Inflammatory macrophage treated with lipopolysaccharide for 4 hours (primary cell): ENCODE measurements at regions not wholly inside any gene's neighbourhood (a gene's known extent, or its start where the extent isn't known, plus 50 kb on each side); places are given as distances from the start of the nearest gene placed in this dataset.
A peak's percentile ranks its signal among the peaks of the same experiment; 100 is the strongest.
"Not testable (repeated sequence)": the region's sequence is repeated elsewhere in the genome, so short reads cannot be mapped to it uniquely, and the experiment has no call there.

ENCODE experiments used
- DNase-seq: peaks from one replicate; pipeline ENCODE4 v3.0.0-alpha.2; 2020

- DNase-seq: not testable (repeated sequence)
These were observed 79.1 kb upstream of the CLDN5 start for GRCh38 chr22:19603346-19603745.

- no peak for DNase-seq
These were observed 79.6 kb upstream of the CLDN5 start for GRCh38 chr22:19603767-19604166.

GRCh38 chr22:19604711-19605268, 80.6 kb upstream of the CLDN5 start:
- DNase-seq: no peak

- DNase-seq: no peak
These were observed 81.5 kb upstream of the CLDN5 start for GRCh38 chr22:19605508-19606331.

- DNase-seq: no peak
These were observed 82.4 kb upstream of the CLDN5 start for GRCh38 chr22:19606332-19607191.

- no peak for DNase-seq
These were observed 83.2 kb upstream of the CLDN5 start for GRCh38 chr22:19607192-19608002.

- DNase-seq: no peak
These were observed 83.9 kb upstream of the CLDN5 start for GRCh38 chr22:19608003-19608690.

- not testable (repeated sequence) for DNase-seq
These were observed 85.5 kb upstream of the CLDN5 start for GRCh38 chr22:19609753-19610152.

GRCh38 chr22:19610518-19611253, 86.5 kb upstream of the CLDN5 start:
- DNase-seq: no peak

- no peak for DNase-seq
These were observed 87.4 kb upstream of the CLDN5 start for GRCh38 chr22:19611590-19611989.

- peak; percentile 4 for DNase-seq
These were observed 88.8 kb upstream of the CLDN5 start for GRCh38 chr22:19612866-19613572.

GRCh38 chr22:19614536-19614863, 90.3 kb upstream of the CLDN5 start:
- DNase-seq: no peak

- no peak for DNase-seq
These were observed 90.8 kb upstream of the CLDN5 start for GRCh38 chr22:19615001-19615461.

- no peak for DNase-seq
These were observed 91.8 kb upstream of the CLDN5 start for GRCh38 chr22:19615867-19616581.

GRCh38 chr22:19619144-19620009, 94.9 kb upstream of the SEPTIN5 start:
- DNase-seq: no peak

GRCh38 chr22:19620742-19621371, 93.4 kb upstream of the SEPTIN5 start:
- DNase-seq: no peak

- DNase-seq: no peak
These were observed 92.8 kb upstream of the SEPTIN5 start for GRCh38 chr22:19621373-19622060.

GRCh38 chr22:19622061-19622441, 92.3 kb upstream of the SEPTIN5 start:
- no peak for DNase-seq
